HFF-Myc (cell line): ENCODE measurements at regions not wholly inside any gene's neighbourhood (a gene's known extent, or its start where the extent isn't known, plus 50 kb on each side); places are given as distances from the start of the nearest gene placed in this dataset.

ENCODE experiments used
- DNase-seq: peaks from one replicate; pipeline ENCODE4 v3.0.0-alpha.2; 2011; ENCODE audit warnings: low read depth; ENCODE audit errors: extremely low read depth
- H3K4me3 ChIP-seq: replicated peaks from 2 replicates; pipeline ENCODE4 v1.5.1; 2011; ENCODE audit warnings: low read depth, mild to moderate bottlenecking, control low read depth, low read length
- CTCF ChIP-seq: IDR thresholded peaks from 2 replicates; pipeline ENCODE4 v1.5.1; 2012; ENCODE audit warnings: mild to moderate bottlenecking, low read depth, low read length, control low read depth; ENCODE audit errors: missing control alignments

GRCh38 chr2:198653311-198653710 is 804.4 kb downstream of the SATB2 start:
- DNase-seq, result no peak
- TF ChIP-seq CTCF, result no peak

DNA sequence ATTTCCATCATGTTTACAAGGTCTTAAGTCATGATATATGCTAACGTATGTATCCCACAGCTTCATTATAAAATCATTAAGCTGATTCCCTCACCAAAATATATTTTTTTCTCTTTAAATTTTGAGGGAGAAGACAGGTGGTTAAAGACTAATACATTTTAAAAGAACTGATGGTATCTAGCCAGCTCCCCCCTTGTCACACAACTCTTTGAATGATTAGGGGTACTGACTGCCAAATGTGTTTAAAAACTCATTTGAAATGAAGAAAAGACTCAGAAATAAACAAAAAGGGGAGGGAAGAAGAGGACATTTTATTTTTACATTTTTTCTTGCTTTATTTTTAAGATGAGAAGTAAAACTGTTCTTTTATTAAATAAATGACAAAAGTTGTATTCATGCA is 805.3 kb downstream of the SATB2 start:
- no peak for DNase-seq
- no peak for TF ChIP-seq CTCF
- H3K4me3 ChIP-seq, result no peak overlapping the region

More at GRCh38 chr2:198653311-198653710, 804.4 kb downstream of the SATB2 start:
- H3K4me3 ChIP-seq, result no peak overlapping the region

- no peak overlapping the region for H3K4me3 ChIP-seq
- no peak for DNase-seq
- TF ChIP-seq CTCF, result no peak
These were observed 811.9 kb downstream of the SATB2 start for GRCh38 chr2:198645816-198646215.

GRCh38 chr2:198641161-198641560 is 816.6 kb downstream of the SATB2 start:
- TF ChIP-seq CTCF, result no peak
- no peak overlapping the region for H3K4me3 ChIP-seq
- no peak for DNase-seq

- no peak for DNase-seq
- no peak overlapping the region for H3K4me3 ChIP-seq
- TF ChIP-seq CTCF, result no peak
These were observed 817.3 kb downstream of the SATB2 start for GRCh38 chr2:198640463-198640862.

DNA sequence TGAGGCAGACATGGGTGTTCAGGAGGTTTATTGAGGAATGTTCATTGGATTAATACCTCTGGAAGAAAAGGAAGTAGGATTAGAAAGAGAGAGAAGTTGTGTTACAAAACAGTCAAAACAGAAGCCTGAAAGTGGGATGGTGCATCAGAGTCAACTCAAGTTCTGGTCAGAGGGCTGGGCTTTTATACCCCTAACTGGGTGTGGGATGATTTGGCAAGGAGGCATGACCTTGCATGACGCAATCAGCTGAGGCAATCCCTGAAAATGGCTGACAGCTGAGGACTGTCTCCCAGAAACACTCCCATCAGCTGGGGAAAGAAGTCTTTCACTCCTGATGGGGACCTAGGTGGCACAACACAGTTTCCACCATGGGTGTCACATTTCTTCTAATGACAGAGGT is 818.2 kb downstream of the SATB2 start:
- H3K4me3 ChIP-seq, result no peak overlapping the region
- no peak for TF ChIP-seq CTCF
- no peak for DNase-seq

DNA sequence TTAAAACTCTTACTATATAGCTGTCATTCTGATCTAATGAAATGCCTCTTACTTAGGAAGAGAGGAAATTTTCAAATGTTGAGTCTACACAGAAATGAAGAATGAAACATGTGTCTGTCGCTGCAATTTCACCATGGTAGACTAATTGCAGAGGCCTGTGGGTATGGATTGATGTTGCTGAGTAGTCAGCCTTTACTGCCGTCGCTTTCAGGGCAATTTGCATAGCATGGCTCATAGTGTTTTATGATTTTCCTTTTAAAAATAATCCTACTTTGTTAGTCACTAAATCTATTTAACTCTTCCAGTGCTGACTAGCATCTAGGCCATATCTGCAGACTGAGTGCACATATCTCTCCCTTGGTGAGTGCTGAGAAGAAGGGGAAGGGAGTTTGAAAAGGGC is 819.2 kb downstream of the SATB2 start:
- DNase-seq, result no peak

More for the DNA sequence above, 819.2 kb downstream of the SATB2 start:
- no peak overlapping the region for H3K4me3 ChIP-seq
- no peak for TF ChIP-seq CTCF
